Psoas muscle (tissue), 7 donors: ENCODE measurements at regions not wholly inside any gene's neighbourhood (a gene's known extent, or its start where the extent isn't known, plus 50 kb on each side); places are given as distances from the start of the nearest gene placed in this dataset.

ENCODE experiments used
- ATAC-seq, 4 donors: fragments of 200-7000 bp; cut with Tn5 transposase; one replicate each; pipeline ENCODE4 v1.9.1; 2020; ENCODE audit warnings: moderate library complexity in 3 of 4, mild to moderate bottlenecking in 2 of 4
- DNase-seq, 2 donors: peaks; one replicate each; pipeline ENCODE4 v3.0.0-alpha.2; 2020
- H3K27ac ChIP-seq: fragments of 200-600 bp; one replicate; pipeline ENCODE4 v1.8.0; 2022
- H3K27me3 ChIP-seq, 3 donors: fragments of 200-600 bp in 1 of 3; one replicate each; pipeline versions ENCODE4 v1.6.1 to v1.8.0; 2013 to 2022; ENCODE audit warnings: low read length in 2 of 3, mild to moderate bottlenecking in 2 of 3, moderate library complexity in 1 of 3; ENCODE audit not compliant: insufficient read depth in 3 of 3
- H3K36me3 ChIP-seq, 2 donors: fragments of 200-600 bp in 1 of 2; one replicate each; pipeline versions ENCODE4 v1.6.1 to v1.8.0; 2013 to 2022; ENCODE audit warnings: low read depth in 1 of 2, mild to moderate bottlenecking in 1 of 2, moderate library complexity in 1 of 2; ENCODE audit not compliant: insufficient read depth in 1 of 2
- H3K4me1 ChIP-seq: fragments of 200-600 bp; one replicate; pipeline ENCODE4 v1.8.0; 2022
- H3K4me3 ChIP-seq: fragments of 200-600 bp; one replicate; pipeline ENCODE4 v1.8.0; 2022; ENCODE audit warnings: mild to moderate bottlenecking
- H3K9me3 ChIP-seq: fragments of 200-600 bp; one replicate; pipeline ENCODE4 v1.8.0; 2022
- CTCF ChIP-seq: fragments of 200-600 bp; IDR thresholded peaks from one replicate; pipeline ENCODE4 v1.8.0; 2022; ENCODE audit warnings: antibody characterized with exemption
- WGBS, 3 donors: extraction: QIAGEN DNeasy Blood & Tissue Kit; methylation state at CpG; one replicate each; pipeline versions ENCODE4 v1.1.6 to v1.1.7; 2013; 5-methylcytosine and 5-hydroxymethylcytosine counted together
- intact Hi-C, 2 donors: fragments of 100-400 bp; cut with DNase I; formaldehyde crosslinking; loops; one replicate each; pipeline versions ENCODE4 v1.11.0 to v1.14.2; 2022
- donor health status: healthy with polysubstance abuse.
- donor health status: DM: no; HTN: no; CAD: no; lungs with moderate emphysema.
- donor health status: Bipolar disorder and iron deficiency.
- donor health status: healthy.
- donor health status: DM: yes; HTN: yes; CAD: no.
- donor health status: DM: no; HTN: no; CAD: no.
- donor health status: DM: yes; HTN: yes; CAD: no.

- no peak for ATAC-seq
- intact Hi-C loops: no loop called here
Measured at GRCh38 chr5:44603496-44604272, 205.1 kb upstream of the MRPS30 start.

GRCh38 chr5:44574678-44575077 lies 185.5 kb upstream of the FGF10 start:
- DNase-seq (no peak), ATAC-seq (no peak)
- no peak overlapping the region for H3K27ac ChIP-seq
- H3K9me3 ChIP-seq: no peaks in the 10 kb centered on the region
- no peaks in the 10 kb centered on the region for H3K27me3 ChIP-seq
- no peak overlapping the region for H3K4me3 ChIP-seq
- no peaks in the 10 kb centered on the region for H3K4me1 ChIP-seq
- 51 to 73% (median 57%) methylated on average over 6 of the region's 6 CpGs for whole genome bisulfite sequencing, 3 donors
- TF ChIP-seq CTCF: no peak
- no peaks in the 10 kb centered on the region for H3K36me3 ChIP-seq
- intact Hi-C loops: no loop called here

More at GRCh38 chr5:44603496-44604272, 205.1 kb upstream of the MRPS30 start:
- Histone ChIP-seq H3K27me3 (no peaks in the 10 kb centered on the region), H3K36me3 (no peaks in the 10 kb centered on the region), H3K4me3 (no peak overlapping the region), H3K27ac (no peak overlapping the region), H3K4me1 (no peaks in the 10 kb centered on the region), H3K9me3 (no peaks in the 10 kb centered on the region)
- 76 to 89% (median 82%) methylated on average over 8 of the region's 8 CpGs for WGBS, 3 donors
- TF ChIP-seq CTCF: no peak
- no peak for DNase-seq

- 57 to 91% (median 59%) methylated on average over 1 of the region's 1 CpG for WGBS, 3 donors
- peak; percentile 46 to 89 (median 82) for ATAC-seq
- no peaks in the 10 kb centered on the region for H3K27me3 ChIP-seq
Measured at GRCh38 chr5:44568519-44568918, 179.3 kb upstream of the FGF10 start.

GRCh38 chr5:44565902-44566301 lies 176.7 kb upstream of the FGF10 start:
- H3K36me3 ChIP-seq: no peaks in the 10 kb centered on the region
- H3K27me3 ChIP-seq: no peaks in the 10 kb centered on the region
- no peak for TF ChIP-seq CTCF
- DNase-seq (no peak), ATAC-seq (peak; percentile 56 to 79 (median 73))
- peak overlapping the region; percentile 7 for H3K4me3 ChIP-seq
- peaks cover 2% of the 10 kb centered on the region for H3K9me3 ChIP-seq
- intact Hi-C loops: no loop called here
- H3K27ac ChIP-seq: peak overlapping the region; percentile 77
- H3K4me1 ChIP-seq: no peaks in the 10 kb centered on the region
- WGBS, 3 donors: 69 to 76% (median 75%) methylated on average over 2 of the region's 2 CpGs

More at GRCh38 chr5:44568519-44568918, 179.3 kb upstream of the FGF10 start:
- DNase-seq: no peak
- no peak for TF ChIP-seq CTCF
- no peak overlapping the region for H3K4me3 ChIP-seq
- no peaks in the 10 kb centered on the region for H3K4me1 ChIP-seq
- peaks cover 2% of the 10 kb centered on the region for H3K9me3 ChIP-seq
- H3K27ac ChIP-seq: peak overlapping the region; percentile 77
- H3K36me3 ChIP-seq: no peaks in the 10 kb centered on the region
- intact Hi-C loops: no loop called here
